ENCODE measurements at regions not wholly inside any gene's neighbourhood (a gene's known extent, or its start where the extent isn't known, plus 50 kb on each side); places are given as distances from the start of the nearest gene placed in this dataset.

GRCh38 chr6:103255132-103255531, 1604.6 kb downstream of the HACE1 start (continued):
- TF ChIP-seq MCM2 (IDR thresholded peaks at IDR 0.05; ENCODE audit: low read depth) = no peak

GRCh38 chr6:103236923-103237322, 1622.8 kb downstream of the HACE1 start:
- Histone ChIP-seq H3K36me3 (ENCODE audit: control insufficient read depth, insufficient read depth, low read length) (no peaks in the 10 kb centered on the region), H3K4me2 (ENCODE audit: insufficient read depth, low read length) (no peak overlapping the region), H4K20me1 (replicated peaks; ENCODE audit: control insufficient read depth, insufficient read depth, low read length) (no peaks in the 10 kb centered on the region), H3K27me3 (ENCODE audit: control insufficient read depth in 2 of 2, insufficient read depth in 2 of 2, low read length in 2 of 2) (no peaks in the 10 kb centered on the region), H3K4me3 (no peak overlapping the region), H2AFZ (ENCODE audit: low read depth, low read length) (no peak overlapping the region), H3K9me3 (replicated peaks; ENCODE audit: control insufficient read depth, insufficient read depth, low read depth, low read length) (no peaks in the 10 kb centered on the region), H3K9ac (ENCODE audit: insufficient read depth in 1 of 2, low read depth in 2 of 2, low read length in 2 of 2) (no peak overlapping the region), H3K79me2 (ENCODE audit: control insufficient read depth, insufficient read depth, low read length) (no peaks in the 10 kb centered on the region), H3K9me1 (ENCODE audit: control insufficient read depth, insufficient read depth, low read length) (no peaks in the 10 kb centered on the region), H3K27ac (ENCODE audit: extremely low read depth, low read depth, low read length) (no peak overlapping the region), H3K4me1 (replicated peaks in 1 of 2; ENCODE audit: control insufficient read depth in 2 of 2, insufficient read depth in 2 of 2, low read length in 2 of 2) (no peaks in the 10 kb centered on the region)
- intact Hi-C loops (cut with micrococcal nuclease) = no loop called here
- in situ Hi-C loops (cut with MboI) = no loop called here
- ChIA-PET POLR2A (no interaction called here), CTCF (ENCODE audit: low intra/inter-chr PET ratio) (no interaction called here)
- ATAC-seq = no peak
- no peak for FAIRE-seq
- no TSS peak for BruUV-seq (replicated peaks)
- DNase-seq (ENCODE audit: extremely low read depth in 1 of 4, low spot score in 3 of 4) = no peak
- TF ChIP-seq CHD4 (IDR thresholded peaks at IDR 0.05; ENCODE audit: insufficient read depth, insufficient replicate concordance, low read depth, low read length, poor library complexity, severe bottlenecking) (no peak), ZNF274 (IDR thresholded peaks at IDR 0.05; ENCODE audit: borderline replicate concordance, low read depth, low read length) (no peak), CBX1 (IDR thresholded peaks at IDR 0.05; ENCODE audit: low read depth) (no peak), ZC3H11A (IDR thresholded peaks at IDR 0.05; ENCODE audit: low read depth, low read length) (no peak), POLR2AphosphoS2 (IDR thresholded peaks at IDR 0.05; ENCODE audit: low read length) (no peak), ETS2 (tag; IDR thresholded peaks at IDR 0.05; ENCODE audit: borderline replicate concordance, poor library complexity, severe bottlenecking) (no peak), TAF9B (IDR thresholded peaks at IDR 0.05; ENCODE audit: partially characterized antibody) (no peak)
